ENCODE measurements at regions not wholly inside any gene's neighbourhood (a gene's known extent, or its start where the extent isn't known, plus 50 kb on each side); places are given as distances from the start of the nearest gene placed in this dataset.

DNA sequence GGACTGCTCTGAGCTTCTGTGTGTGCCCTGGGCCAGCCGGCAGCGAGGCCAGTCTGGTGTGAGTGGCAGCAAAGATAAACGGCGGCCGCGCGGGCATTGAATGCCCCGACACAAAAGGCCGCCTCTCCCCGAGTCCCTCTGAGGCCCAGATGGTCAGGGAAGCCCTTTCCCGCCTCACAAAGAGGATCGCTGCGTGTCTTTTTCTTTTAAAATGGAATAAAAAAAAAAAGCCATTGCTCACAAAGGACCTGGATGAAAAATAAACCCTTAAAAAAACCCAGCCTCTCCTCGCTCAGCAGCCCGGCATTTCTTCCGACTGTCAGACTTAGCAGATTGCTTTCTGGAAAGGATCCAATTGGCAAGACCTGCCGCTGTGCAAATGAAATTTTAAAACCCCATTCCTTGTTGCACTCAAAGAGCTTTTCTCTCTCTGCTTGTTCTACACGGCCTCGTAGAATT lies 578.7 kb downstream of the BCOR start:
- DNase-seq = peak; percentile 72

DNA sequence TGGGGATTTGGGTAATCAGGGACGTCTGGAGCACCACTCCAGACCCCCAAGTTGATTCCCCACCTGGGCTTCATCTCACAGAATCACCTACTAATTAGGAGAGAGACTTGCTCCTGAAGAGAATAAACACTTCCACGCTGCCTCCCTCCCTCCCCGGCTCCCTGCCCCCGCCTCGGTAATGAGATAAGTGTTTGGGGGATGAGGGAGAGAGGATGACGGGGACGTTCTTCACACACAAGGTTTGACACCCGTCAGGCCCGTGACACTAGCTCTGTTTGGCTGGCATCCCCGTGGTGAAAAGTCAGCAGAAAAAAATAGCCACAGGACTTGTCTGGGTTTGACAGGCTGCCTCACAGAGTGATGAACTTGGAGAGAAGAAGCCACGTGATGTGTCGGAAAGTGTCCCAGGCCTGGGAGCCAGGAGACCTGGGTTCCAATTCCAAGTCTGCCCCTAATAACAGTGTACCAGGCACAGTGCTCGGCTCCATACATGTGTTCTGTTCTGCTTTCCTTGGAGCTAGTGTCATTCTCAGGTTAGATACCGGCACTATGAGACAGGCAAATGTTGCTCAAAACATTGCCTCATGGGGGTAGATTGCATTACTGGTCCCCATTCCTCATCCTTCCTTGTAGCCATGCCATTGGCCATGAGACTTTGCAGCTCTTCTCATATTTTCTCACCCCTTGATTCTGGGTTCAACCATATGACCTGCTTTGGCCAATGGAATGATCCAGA lies 578.0 kb downstream of the BCOR start:
- no peak for DNase-seq

DNA sequence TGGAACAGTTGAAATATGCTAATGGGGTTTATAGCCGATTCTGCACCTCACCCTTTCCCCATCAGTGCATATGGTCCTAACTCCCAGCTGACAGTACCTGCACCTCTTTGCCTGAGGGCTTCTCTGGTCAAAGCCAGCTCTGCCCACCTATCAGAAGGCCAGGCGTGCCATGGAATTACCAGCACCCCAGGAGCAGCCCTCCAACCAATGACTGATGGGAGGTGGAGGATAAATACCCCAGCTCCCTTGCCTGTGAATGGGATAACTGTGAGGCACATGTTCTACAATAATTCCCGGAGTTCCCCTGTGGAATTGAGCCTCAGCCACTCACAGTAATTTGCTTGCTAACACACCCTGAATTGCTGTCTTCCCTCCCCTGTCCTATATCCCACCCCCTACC lies 572.0 kb downstream of the BCOR start:
- DNase-seq = no peak

DNA sequence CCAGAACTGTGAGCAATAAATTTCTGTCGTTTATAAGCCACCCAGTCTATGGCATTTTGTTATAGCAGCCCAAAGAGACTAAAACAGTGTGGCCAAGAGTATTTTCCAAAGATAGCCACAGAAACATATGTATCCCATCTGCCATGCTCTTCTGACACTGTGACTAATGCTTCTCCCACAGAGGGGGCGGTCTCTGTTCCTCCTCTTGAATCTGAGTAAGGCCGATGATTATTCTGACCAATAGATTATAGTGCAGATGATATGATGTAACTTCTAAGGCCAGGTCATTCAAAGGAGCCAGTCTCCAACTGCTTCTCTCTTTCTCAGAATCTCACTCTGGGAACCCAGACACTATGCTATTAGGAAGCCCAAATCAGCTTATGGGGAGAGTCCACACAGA lies 570.7 kb downstream of the BCOR start:
- DNase-seq = no peak

DNA sequence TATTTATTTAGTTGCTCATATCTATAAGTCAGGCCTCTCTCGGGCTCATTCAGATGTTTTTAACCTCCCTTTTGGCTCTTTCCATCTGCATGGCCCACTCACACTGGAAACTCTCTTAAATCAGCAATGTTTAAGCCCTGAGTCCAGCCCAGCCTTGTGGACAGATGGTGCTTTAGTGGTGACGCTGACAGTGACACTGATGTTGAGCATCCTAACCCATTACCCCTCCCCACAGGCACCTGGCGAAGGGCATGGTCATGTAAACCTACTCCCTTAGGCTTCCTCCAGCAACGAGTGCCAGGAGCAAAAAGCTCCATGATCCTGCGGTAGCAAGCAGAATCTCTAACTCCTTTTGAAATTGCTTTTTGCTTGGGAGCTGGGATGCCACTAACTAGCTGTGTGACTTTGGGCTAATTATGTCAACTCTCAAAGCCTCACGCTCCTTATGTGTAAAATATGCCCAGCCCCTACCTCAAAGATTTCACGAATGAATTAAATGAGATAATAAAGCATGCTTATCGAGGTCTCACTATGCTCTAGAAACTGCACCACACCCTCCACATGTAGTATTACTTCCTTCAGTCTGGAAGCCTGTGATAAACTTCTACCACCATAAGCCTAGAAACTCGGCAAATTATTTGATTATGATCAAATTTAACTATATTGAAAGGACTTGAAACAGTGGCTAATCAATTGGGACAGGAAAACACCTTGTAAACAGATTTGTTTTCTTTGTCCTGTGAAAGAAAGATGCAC lies 569.4 kb downstream of the BCOR start:
- DNase-seq = no peak

DNA sequence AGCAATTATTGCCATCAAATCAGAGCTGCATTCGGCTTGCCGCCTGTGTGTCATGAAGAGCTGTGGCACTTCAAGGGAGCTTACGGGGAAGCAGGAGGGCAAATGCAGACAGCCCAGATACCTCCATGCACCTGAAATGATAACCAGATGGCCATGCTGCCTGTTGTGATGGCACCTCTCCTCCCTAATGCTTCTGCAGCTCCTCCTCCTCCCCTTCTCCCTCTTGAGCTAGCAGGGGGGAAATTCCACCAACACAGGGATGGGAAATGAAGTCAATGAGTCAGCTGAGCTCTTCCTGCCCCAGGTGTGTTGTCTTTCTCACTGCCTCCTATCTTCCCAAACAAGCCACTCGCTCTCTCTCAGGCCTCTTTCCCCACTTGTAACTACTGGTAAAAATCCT lies 565.0 kb downstream of the BCOR start:
- DNase-seq = no peak

DNA sequence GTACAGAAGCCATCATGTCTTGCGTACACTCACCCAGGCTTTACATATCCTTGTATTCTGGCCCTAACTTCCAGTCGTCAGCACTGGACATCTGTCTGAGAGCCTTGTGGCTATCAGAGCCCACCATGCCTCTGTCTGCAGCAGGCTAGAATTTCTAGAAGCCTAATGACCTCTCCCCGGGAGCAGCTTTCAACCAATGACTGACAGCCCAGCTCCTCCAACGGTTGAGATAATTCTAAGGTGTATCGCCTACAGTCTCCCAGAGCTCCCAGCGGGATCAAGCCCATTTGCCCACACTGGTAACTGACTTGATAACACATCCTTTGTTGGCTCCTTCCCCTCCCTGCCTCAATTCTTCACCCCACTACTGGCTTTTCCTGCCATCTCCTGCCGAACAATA lies 562.8 kb downstream of the BCOR start:
- no peak for DNase-seq

DNA sequence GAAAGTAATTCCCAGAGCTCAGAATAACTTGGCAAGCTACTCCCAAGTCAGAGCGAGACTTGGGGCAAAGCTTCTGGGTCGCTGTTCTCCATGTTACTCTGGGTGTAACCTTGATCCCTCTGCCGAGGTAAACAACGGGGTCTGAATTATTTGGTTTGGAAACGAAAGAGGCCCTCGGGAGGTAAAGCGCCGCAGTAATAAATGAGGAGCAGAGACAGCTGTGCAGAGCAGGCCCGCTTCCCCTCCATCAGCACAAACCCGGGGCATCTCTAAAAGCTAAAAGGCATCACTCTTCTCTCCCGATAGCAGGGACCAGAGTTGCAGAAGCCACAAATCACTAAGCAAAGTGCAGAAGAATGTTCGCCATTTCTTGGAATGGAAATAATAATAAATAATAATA lies 561.5 kb downstream of the BCOR start:
- peak; percentile 35 for DNase-seq

DNA sequence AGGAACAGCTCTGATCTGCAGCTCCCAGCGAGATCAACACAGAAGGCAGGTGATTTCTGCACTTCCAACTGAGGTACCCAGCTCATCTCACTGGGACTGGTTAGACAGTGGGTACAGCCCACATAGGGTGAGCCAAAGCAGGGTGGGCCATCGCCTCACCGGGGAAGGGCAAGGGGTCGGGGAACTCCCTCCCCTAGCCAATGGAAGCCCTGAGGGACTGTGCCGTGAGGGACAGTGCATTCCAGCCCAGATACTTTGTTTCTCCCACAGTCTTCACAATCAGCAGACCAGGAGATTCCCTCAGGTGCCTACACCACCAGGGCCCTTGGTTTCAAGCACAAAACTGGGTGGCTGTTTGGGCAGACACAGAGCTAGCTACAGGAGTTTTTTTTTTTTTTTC lies 555.9 kb downstream of the BCOR start:
- no peak for DNase-seq

DNA sequence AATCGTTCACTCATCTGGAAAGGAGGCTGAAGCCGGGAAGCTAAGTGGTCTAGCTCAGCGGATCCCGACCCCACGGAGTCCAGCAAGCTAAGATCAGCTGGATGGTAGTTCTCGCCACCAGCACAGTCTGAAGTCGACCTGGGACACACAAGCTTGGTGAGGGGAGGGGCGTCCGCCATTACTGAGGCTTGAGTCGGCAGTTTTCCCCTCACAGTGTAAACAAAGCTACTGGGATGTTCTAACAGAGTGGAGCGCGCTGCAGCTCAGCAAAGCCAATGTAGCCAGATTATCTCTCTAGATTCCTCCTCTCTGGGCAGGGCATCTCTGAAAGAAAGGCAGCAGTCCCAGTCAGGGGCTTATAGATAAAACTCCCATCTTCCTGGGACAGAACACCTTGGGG lies 555.4 kb downstream of the BCOR start:
- DNase-seq = no peak

DNA sequence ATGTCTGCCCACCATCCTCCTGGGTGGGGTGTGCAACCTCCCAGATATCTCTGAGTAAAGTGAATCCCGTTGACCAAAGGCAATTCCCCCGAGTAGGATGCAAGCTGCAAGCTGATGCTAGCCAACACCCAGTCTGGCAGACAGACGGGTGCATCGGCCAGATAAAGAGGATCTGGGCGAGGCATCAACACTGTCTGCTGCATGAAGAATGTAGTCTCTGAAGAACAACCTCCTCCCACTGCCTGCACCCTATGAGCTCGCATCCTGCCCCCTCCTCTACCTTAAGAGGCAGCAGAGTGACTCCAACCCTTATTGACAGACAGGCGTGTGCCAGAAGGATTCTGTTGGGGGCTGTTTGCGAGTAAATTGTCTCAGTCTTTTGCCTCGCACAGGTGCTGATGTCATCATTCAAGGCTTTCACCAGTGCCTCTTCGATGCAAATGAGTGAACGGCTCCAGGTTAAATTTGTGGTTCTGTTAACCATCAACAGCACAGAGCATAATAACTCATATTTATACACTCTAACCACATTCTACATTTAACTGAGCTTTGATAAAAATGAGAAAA lies 546.9 kb downstream of the BCOR start:
- no peak for DNase-seq

DNA sequence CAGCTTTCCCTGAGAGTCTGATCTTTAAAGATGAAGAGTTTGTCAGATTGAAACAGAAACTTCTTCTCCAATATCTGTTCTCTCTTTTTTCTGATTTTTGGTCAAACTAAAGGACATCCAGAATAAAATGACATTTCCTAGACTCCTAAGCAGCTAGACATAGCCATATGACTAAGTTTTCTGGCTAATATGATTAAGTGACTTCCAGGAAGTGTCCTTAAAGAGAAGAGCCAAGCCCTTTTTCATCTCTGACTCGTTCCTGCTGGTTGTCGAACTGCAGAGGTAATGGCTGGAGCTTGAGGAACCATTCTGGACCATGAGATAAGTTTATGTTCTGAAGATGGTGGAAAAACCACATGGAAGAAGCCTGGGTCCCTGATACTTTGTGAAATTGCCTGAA lies 546.0 kb downstream of the BCOR start:
- no peak for DNase-seq

DNA sequence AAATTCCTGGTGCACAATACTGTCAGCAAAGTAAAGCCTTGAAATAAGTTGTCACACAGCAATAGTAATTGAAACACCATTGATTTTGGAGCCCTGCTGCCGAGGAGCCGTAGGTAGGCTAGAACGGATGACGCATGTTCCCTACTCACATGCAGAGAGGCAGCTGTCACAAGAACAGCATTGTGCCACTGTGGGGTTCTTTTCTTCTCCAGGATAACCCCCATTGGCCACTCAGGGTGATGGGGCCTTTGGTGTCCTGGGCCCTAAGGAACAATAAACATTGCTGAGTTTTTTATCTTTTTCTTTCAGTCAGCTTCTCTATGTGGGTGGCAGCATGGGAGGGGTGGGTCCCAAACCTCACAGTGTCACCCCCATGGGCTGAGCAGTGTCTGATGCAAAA lies 542.3 kb downstream of the BCOR start:
- no peak for DNase-seq

DNA sequence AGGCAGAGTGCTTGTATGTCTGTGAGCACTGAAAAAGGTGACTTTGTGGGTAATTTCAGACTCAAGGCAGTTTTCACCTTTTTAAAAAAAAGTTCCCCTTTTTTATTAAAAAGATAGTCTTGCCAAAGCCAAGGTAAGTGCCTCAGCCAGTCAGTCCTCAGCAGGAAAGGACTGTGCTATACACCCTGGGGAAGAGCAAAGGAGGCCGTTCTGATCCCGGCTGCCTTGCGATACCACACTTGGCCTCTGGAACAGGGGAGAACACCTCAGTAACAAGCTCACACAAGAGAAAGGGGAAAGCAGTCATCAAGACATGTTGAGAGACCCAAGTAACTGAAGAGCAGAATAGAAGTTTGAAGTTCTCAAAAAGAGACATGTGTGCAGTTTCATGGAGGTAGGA lies 541.7 kb downstream of the BCOR start:
- DNase-seq = no peak

DNA sequence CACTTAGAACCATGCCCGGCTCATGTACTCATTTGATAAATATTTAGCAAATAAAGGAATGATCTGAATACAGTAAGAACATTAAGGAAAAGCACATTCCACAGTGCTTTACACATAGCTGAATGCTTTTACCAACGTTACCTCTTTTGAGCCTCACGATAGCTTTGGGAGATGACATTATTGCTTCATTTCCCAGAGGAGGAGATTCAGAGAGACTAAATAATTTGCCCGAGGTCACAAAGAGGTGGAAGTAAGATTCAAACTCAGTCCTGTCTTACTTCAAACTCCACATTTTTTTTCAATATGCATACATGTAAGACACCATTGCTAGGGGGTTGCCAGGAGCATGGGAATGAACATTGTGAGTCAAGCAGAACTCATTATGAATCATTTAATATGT lies 538.5 kb downstream of the BCOR start:
- no peak for DNase-seq

DNA sequence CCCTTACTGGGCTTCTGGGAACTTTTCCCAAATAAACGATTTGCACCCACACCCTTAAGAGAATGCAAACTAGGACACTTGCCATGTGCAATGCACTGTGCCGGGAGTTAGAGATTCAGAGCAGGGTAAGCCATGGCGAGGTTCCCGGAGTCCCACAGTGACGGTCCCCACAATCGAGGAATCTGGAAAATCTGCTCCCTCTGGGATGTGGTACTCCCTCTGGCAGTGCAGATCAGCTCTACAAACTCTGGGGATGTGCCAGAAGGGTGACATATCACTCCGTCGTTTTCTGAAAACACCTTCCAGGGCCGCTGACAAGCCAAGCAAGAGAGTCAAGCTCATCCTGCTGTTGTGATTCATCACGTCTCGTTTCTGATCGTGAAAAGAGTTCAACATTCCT lies 537.5 kb downstream of the BCOR start:
- no peak for DNase-seq

DNA sequence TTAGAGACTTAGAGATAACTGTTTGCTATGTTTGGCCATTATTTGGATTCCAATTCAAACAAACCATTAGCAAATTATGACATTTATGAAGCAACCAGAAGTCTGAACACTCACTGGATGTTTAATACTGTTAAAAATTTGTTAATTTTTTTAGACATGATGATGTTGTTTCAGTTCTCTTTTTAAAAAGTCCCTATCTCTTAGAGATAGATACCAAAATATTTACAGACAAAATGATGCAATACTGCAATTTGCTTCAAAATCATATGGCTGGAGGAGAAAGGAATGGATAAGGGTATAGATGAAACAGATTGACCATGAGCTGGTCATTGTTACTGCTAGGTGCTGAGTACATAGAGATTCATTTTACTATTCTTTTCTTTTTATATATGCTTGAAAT lies 534.6 kb downstream of the BCOR start:
- no peak for DNase-seq

DNA sequence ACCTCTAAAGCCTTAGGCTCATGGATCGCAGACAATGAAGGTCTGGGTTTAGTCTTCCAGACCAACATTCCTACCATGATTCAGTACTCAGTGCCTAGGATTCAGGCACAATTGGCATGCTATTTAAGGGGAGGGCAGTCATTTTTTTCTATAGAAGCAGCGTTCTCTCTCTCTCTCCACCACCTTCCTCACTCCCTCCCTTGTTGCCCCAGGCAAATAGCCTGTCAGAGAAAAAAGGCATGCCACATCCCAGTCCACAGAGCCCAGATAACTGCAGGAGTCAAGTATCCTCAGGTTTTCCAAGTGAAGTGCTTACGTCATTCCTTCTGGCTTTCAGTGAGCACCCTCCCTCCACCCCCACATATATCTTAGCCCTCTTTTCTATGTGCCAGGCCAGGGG lies 533.0 kb downstream of the BCOR start:
- DNase-seq = no peak

DNA sequence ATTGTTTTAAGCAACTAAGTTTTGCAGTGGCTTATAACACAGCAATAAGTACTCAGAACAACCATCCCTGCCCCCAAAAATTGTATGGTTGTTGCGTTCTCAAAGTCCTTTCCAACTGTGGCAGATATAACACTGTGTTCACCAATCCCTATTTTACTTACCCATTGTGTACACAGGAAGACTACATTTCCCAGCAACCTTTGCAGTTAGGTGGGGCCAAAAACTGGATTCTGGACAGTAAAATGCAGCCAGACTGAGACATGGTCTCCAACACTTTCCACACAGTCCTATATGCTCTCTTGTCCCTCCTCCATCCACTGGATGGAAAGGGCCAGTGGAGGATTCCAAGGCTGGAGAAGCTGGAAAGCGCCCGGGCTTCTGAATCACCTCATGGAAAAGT lies 523.6 kb downstream of the BCOR start:
- no peak for DNase-seq

DNA sequence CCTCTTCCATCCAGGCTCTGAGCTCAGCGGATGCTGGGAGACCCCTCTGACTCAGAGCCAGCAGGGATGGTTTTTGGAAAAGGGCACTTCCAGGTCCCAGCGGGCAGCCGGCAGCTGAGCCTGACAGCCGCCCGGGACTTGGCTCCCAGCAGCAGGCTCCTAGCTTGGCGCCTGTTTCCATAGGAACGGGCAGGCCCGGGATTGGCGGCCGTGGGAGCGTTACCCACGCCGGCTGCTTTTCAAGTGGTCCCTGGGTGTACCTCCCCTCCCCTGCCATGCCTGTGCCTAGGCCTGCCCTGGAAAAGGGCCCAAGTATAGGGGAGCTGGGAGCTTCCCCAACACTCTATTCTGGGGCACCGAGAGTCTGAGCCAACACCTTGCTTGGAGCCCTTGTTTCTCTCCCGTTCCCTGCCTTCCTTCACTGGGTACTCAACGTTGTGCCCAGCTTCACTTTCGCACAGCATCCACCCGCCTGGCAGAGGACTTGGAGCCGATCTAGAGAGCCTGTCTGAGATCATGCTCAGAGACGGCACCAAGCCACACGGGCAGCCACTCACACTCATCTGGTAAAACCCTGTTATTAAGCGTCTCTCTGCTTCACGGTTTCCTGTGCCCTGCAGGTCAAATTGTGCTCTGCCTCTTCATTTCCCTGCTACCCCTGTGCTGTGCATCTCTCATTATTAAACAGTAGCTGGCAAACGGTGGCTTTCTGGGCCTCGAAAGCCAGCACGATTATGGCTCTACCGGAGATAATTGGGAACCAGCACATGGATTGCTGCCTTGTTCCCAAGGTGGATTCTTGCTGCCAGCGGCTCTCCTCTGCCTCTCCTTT lies 521.5 kb downstream of the BCOR start:
- DNase-seq = peak; percentile 33

DNA sequence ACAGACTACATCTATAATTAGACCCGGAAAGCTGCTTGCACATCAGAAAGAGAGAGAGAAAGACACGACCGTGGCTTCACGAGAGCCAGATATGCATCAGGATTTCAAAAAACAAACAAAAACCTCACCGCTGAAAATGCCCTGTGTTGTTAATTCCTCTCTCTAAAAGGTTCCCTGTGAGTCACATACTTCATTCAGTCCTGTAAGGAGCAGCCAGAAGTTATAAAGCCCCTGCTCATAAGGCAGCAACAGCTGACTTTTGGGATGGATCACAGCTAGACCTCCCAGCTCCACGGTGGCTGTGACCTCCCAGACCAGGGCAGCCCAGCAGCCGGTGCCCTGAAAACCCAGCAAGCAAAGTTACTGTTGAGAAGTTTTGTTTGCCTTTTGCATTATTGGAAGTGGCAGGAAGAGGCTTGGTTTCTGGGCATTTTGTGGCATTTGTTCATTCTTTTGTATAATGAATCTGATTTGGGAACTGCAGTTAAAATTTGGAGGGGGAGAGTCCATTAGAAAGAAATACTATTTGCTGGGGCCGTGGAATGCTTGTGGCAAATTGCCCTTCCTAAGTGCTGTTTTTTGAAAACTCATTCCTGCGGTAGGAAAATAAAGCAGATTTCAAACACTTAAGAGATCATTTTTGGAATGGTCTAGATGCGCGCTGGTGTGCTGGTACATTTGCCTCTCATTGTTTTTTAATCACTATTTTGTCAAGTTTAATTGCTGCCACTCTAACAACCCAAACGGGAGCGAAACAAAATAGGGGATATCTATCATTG lies 520.4 kb downstream of the BCOR start:
- DNase-seq = no peak
